ENCODE measurements at regions not wholly inside any gene's neighbourhood (a gene's known extent, or its start where the extent isn't known, plus 50 kb on each side); places are given as distances from the start of the nearest gene placed in this dataset.
A peak's percentile ranks its signal among the peaks of the same experiment; 100 is the strongest.

- TF ChIP-seq, protein P1, sequence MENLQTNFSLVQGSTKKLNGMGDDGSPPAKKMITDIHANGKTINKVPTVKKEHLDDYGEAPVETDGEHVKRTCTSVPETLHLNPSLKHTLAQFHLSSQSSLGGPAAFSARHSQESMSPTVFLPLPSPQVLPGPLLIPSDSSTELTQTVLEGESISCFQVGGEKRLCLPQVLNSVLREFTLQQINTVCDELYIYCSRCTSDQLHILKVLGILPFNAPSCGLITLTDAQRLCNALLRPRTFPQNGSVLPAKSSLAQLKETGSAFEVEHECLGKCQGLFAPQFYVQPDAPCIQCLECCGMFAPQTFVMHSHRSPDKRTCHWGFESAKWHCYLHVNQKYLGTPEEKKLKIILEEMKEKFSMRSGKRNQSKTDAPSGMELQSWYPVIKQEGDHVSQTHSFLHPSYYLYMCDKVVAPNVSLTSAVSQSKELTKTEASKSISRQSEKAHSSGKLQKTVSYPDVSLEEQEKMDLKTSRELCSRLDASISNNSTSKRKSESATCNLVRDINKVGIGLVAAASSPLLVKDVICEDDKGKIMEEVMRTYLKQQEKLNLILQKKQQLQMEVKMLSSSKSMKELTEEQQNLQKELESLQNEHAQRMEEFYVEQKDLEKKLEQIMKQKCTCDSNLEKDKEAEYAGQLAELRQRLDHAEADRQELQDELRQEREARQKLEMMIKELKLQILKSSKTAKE (CRISPR knock-in tag; IDR thresholded peaks at IDR 0.05; ENCODE audit: borderline replicate concordance): no peak
- no peak for TF ChIP-seq PRPF4 (IDR thresholded peaks at IDR 0.05; ENCODE audit: low read depth, low read length, poor library complexity, severe bottlenecking)
- peak; percentile 97 for TF ChIP-seq HNRNPK (IDR thresholded peaks at IDR 0.05; ENCODE audit: low read depth, low read length, poor library complexity, severe bottlenecking)
- TF ChIP-seq ELF4 (CRISPR knock-in tag; IDR thresholded peaks at IDR 0.05; ENCODE audit: borderline replicate concordance): no peak
- no peak for TF ChIP-seq PAF1 (CRISPR knock-in tag; IDR thresholded peaks at IDR 0.05)
- no peak for TF ChIP-seq KLF11 (CRISPR knock-in tag; IDR thresholded peaks at IDR 0.05)
- no peak for TF ChIP-seq REL (CRISPR knock-in tag; conservative IDR thresholded peaks at IDR 0.05)
Measured at GRCh38 chr2:125797192-125797591, 858.8 kb upstream of the GYPC start (continued).

GRCh38 chr2:125822746-125823145 is 833.2 kb upstream of the GYPC start:
- H3K4me3 ChIP-seq (replicated peaks in 1 of 3; ENCODE audit: insufficient read depth in 1 of 3, low read depth in 2 of 3, low read length in 3 of 3): no peak overlapping the region
- in situ Hi-C loops (cut with HindIII; ENCODE audit: extremely low pct_ligation_motif_present, low pct_unique_long_range_greater_than_20kb) (no loop called here), intact Hi-C loops (cut with micrococcal nuclease; ENCODE audit: unreplicated experiment) (no loop called here)
- no peak overlapping the region for H3K4me2 ChIP-seq (ENCODE audit: low read depth, low read length)
- no peaks in the 10 kb centered on the region for H3K4me1 ChIP-seq (ENCODE audit: insufficient read depth, low read length)
- DNase-seq (ENCODE audit: low spot score) (no peak), ATAC-seq (no peak), FAIRE-seq (no peak)
- peaks cover 57% of the 10 kb centered on the region for H3K9me3 ChIP-seq (ENCODE audit: low read length)
- no peak overlapping the region for H3K9ac ChIP-seq (ENCODE audit: insufficient read depth, low read depth, low read length)
- ChIA-PET CTCF (ENCODE audit: low intra/inter-chr PET ratio, low total read pairs) (no interaction called here), POLR2A (no interaction called here)
- H2AFZ ChIP-seq (ENCODE audit: low read length): no peak overlapping the region
- no peaks in the 10 kb centered on the region for H4K20me1 ChIP-seq (ENCODE audit: insufficient read depth, low read length)
- BruUV-seq (replicated peaks): no TSS peak
- H3K36me3 ChIP-seq (replicated peaks in 1 of 2; ENCODE audit: control insufficient read depth in 1 of 2, insufficient read depth in 2 of 2, low read length in 2 of 2): no peaks in the 10 kb centered on the region
- H3K27ac ChIP-seq (ENCODE audit: extremely low read length, insufficient read depth, low read length): no peak overlapping the region
- WGBS (ENCODE audit: low lambda C conversion rate): 28% methylated on average over 5 of the region's 5 CpGs
- no peaks in the 10 kb centered on the region for H3K27me3 ChIP-seq (ENCODE audit: control insufficient read depth in 1 of 2, insufficient read depth in 2 of 2, low read length in 2 of 2)
- no peaks in the 10 kb centered on the region for H3K79me2 ChIP-seq (ENCODE audit: insufficient read depth, low read length)
- TF ChIP-seq ZNF30 (CRISPR knock-in tag; IDR thresholded peaks at IDR 0.05): no peak
- TF ChIP-seq ZNF646 (CRISPR knock-in tag; IDR thresholded peaks at IDR 0.05): no peak
- TF ChIP-seq GLI4 (CRISPR knock-in tag; IDR thresholded peaks at IDR 0.05; ENCODE audit: borderline replicate concordance): no peak
- no peak for TF ChIP-seq RBM22 (optimal IDR thresholded peaks at IDR 0.05; ENCODE audit: low read length)
- TF ChIP-seq ATF7-NPFF (CRISPR knock-in tag; IDR thresholded peaks at IDR 0.05; ENCODE audit: low read depth): no peak
- no peak for TF ChIP-seq ZNF850 (CRISPR knock-in tag; conservative IDR thresholded peaks at IDR 0.05)
- TF ChIP-seq, protein P2, sequence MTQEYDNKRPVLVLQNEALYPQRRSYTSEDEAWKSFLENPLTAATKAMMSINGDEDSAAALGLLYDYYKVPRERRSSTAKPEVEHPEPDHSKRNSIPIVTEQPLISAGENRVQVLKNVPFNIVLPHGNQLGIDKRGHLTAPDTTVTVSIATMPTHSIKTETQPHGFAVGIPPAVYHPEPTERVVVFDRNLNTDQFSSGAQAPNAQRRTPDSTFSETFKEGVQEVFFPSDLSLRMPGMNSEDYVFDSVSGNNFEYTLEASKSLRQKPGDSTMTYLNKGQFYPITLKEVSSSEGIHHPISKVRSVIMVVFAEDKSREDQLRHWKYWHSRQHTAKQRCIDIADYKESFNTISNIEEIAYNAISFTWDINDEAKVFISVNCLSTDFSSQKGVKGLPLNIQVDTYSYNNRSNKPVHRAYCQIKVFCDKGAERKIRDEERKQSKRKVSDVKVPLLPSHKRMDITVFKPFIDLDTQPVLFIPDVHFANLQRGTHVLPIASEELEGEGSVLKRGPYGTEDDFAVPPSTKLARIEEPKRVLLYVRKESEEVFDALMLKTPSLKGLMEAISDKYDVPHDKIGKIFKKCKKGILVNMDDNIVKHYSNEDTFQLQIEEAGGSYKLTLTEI (CRISPR knock-in tag; conservative IDR thresholded peaks at IDR 0.05): no peak

Measured in HepG2 (cell line).